HFF-Myc (cell line): ENCODE measurements at regions not wholly inside any gene's neighbourhood (a gene's known extent, or its start where the extent isn't known, plus 50 kb on each side); places are given as distances from the start of the nearest gene placed in this dataset.

Source experiments
- DNase-seq: peaks from one replicate; pipeline ENCODE4 v3.0.0-alpha.2; 2011; ENCODE audit warnings: low read depth; ENCODE audit errors: extremely low read depth
- H3K4me3 ChIP-seq: replicated peaks from 2 replicates; pipeline ENCODE4 v1.5.1; 2011; ENCODE audit warnings: low read depth, mild to moderate bottlenecking, control low read depth, low read length
- TF ChIP-seq, protein P1 (sequence below): IDR thresholded peaks from 2 replicates; pipeline ENCODE4 v1.5.1; 2012; ENCODE audit warnings: mild to moderate bottlenecking, low read depth, low read length, control low read depth; ENCODE audit errors: missing control alignments

DNA sequence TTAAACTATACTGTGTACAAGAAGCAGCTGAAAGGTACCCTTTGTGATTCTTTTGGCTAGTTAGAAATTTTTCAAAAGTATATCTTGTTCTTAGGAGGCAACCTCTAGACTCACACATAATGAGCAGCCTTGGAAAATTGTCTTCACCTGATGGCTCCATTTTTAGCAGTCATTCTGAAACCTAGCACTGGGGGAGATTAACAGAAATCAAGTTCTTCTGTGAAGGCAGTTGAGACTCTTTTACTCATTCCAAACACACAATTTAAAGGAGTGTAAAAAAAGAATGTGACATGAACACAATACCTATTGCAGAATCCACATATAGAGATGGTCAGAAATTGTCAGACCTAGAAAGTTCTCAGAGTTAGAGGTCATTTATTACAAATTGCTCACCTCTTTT is 197.7 kb downstream of the UBE2E3 start:
- no peak for DNase-seq
- H3K4me3 ChIP-seq: no peak overlapping the region
- TF ChIP-seq, protein P1, sequence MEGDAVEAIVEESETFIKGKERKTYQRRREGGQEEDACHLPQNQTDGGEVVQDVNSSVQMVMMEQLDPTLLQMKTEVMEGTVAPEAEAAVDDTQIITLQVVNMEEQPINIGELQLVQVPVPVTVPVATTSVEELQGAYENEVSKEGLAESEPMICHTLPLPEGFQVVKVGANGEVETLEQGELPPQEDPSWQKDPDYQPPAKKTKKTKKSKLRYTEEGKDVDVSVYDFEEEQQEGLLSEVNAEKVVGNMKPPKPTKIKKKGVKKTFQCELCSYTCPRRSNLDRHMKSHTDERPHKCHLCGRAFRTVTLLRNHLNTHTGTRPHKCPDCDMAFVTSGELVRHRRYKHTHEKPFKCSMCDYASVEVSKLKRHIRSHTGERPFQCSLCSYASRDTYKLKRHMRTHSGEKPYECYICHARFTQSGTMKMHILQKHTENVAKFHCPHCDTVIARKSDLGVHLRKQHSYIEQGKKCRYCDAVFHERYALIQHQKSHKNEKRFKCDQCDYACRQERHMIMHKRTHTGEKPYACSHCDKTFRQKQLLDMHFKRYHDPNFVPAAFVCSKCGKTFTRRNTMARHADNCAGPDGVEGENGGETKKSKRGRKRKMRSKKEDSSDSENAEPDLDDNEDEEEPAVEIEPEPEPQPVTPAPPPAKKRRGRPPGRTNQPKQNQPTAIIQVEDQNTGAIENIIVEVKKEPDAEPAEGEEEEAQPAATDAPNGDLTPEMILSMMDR: no peak

- DNase-seq: no peak
- H3K4me3 ChIP-seq: no peak overlapping the region
- TF ChIP-seq, protein P1: peak; percentile 37
Observed at GRCh38 chr2:181178823-181179412, 198.5 kb downstream of the UBE2E3 start.

GRCh38 chr2:181183878-181184542 is 203.6 kb downstream of the UBE2E3 start:
- TF ChIP-seq, protein P1: no peak
- no peak for DNase-seq

GRCh38 chr2:181185421-181185820 is 205.0 kb downstream of the UBE2E3 start:
- TF ChIP-seq, protein P1: no peak
- no peak for DNase-seq
- H3K4me3 ChIP-seq: no peak overlapping the region

More at GRCh38 chr2:181183878-181184542, 203.6 kb downstream of the UBE2E3 start:
- H3K4me3 ChIP-seq: no peak overlapping the region

DNA sequence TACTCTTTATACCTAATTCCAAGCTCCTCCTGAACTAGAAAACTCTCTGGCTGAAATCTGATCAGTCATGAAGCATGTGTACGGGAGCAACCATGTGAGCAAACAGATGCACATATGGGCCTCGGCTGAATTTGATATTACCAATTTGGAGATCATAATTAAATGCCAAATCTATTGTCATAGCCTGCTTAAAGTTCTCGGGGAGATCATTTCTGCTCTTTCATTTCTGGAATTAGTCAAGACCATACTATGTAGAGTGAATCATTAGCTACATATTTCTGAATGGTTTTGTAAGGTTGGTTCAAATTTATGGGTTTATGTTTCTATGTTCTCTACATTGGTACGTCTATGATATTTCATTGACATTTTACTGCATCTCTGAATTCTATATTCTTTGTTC is 205.5 kb downstream of the UBE2E3 start:
- TF ChIP-seq, protein P1: no peak
- H3K4me3 ChIP-seq: no peak overlapping the region
- DNase-seq: no peak

GRCh38 chr2:181188605-181189004 is 208.2 kb downstream of the UBE2E3 start:
- H3K4me3 ChIP-seq: no peak overlapping the region
- TF ChIP-seq, protein P1: no peak
- no peak for DNase-seq
